Esophagus squamous epithelium (tissue), 5 donors: ENCODE measurements at regions not wholly inside any gene's neighbourhood (a gene's known extent, or its start where the extent isn't known, plus 50 kb on each side); places are given as distances from the start of the nearest gene placed in this dataset.

Experiments used
- DNase-seq: peaks from one replicate; lab custom pipeline; 2025; lab: John Stamatoyannopoulos, UW
- H3K27ac ChIP-seq, 4 donors: fragments of 200-600 bp; sonication (generic); one replicate each; pipeline ENCODE4 v1.5.1; 2016 to 2019; ENCODE audit warnings: mild to moderate bottlenecking in 1 of 4
- H3K27me3 ChIP-seq, 4 donors: fragments of 200-600 bp; sonication (generic); 1 replicate in 3 of 4; 2 replicates in 1 of 4; pipeline versions ENCODE4 v1.5.1 to v1.6.0; 2017 to 2021; ENCODE audit warnings: antibody characterized with exemption in 1 of 4
- H3K36me3 ChIP-seq, 3 donors: fragments of 200-600 bp; sonication (generic); one replicate each; pipeline ENCODE4 v1.5.1; 2016 to 2019
- H3K4me1 ChIP-seq, 3 donors: fragments of 200-600 bp; sonication (generic); one replicate each; pipeline ENCODE4 v1.5.1; 2017 to 2019
- H3K4me3 ChIP-seq, 4 donors: fragments of 200-600 bp; sonication (generic); 1 replicate in 3 of 4; 2 replicates in 1 of 4; pipeline ENCODE4 v1.5.1; 2016 to 2019; ENCODE audit warnings: mild to moderate bottlenecking in 2 of 4, moderate library complexity in 1 of 4
- H3K9me3 ChIP-seq, 3 donors: fragments of 200-600 bp; sonication (generic); one replicate each; pipeline ENCODE4 v1.5.1; 2016 to 2019
- CTCF ChIP-seq, 6 experiments: fragments of 450-650 bp in 4 of 6; fragments of 200-600 bp in 2 of 6; sonication (generic) in 2 of 6; IDR thresholded peaks; one replicate each; pipeline ENCODE4 v1.5.1; 2016 to 2019; ENCODE audit warnings: antibody characterized with exemption in 6 of 6, mild to moderate bottlenecking in 4 of 6, moderate library complexity in 4 of 6
- POLR2A ChIP-seq, 4 donors: fragments of 450-650 bp; IDR thresholded peaks; one replicate each; pipeline ENCODE4 v1.6.1; 2017; ENCODE audit warnings: antibody characterized with exemption in 4 of 4, mild to moderate bottlenecking in 4 of 4, moderate library complexity in 3 of 4
- WGBS, 2 donors: methylation state at CpG; one replicate each; pipeline ENCODE4 v1.1.5; 2018; 5-methylcytosine and 5-hydroxymethylcytosine counted together
- intact Hi-C: fragments of 100-400 bp; cut with DNase I; formaldehyde crosslinking; loops from one replicate; pipeline ENCODE4 v1.15.0; 2022
- donor health status: DM: yes; HTN: yes; CAD: no.

GRCh38 chr18:72233106-72233505, 311.0 kb downstream of the CBLN2 start:
- Histone ChIP-seq H3K27me3 (no peaks in the 10 kb centered on the region), H3K36me3 (no peaks in the 10 kb centered on the region), H3K4me3 (no peak overlapping the region), H3K4me1 (no peaks in the 10 kb centered on the region), H3K9me3 (no peaks in the 10 kb centered on the region), H3K27ac (no peak overlapping the region)
- intact Hi-C loops = no loop called here
- 37 to 43% methylated on average over 4 of the region's 4 CpGs for WGBS, 2 donors
- TF ChIP-seq CTCF (IDR thresholded peaks at IDR 0.05) (no peak), POLR2A (IDR thresholded peaks at IDR 0.05) (no peak)
- DNase-seq = no peak

GRCh38 chr18:72232644-72233043, 311.5 kb downstream of the CBLN2 start:
- Histone ChIP-seq H3K27ac (no peak overlapping the region), H3K36me3 (no peaks in the 10 kb centered on the region), H3K4me3 (no peak overlapping the region), H3K27me3 (no peaks in the 10 kb centered on the region), H3K9me3 (no peaks in the 10 kb centered on the region), H3K4me1 (no peaks in the 10 kb centered on the region)
- DNase-seq = no peak
- intact Hi-C loops = no loop called here
- 67 to 85% methylated on average over 2 to 3 of the region's 3 CpGs for WGBS, 2 donors
- TF ChIP-seq POLR2A (IDR thresholded peaks at IDR 0.05) = no peak

- no peaks in the 10 kb centered on the region for H3K36me3 ChIP-seq
- H3K27me3 ChIP-seq = no peaks in the 10 kb centered on the region
- intact Hi-C loops = no loop called here
- TF ChIP-seq POLR2A (IDR thresholded peaks at IDR 0.05) = no peak
- no peak for TF ChIP-seq CTCF (IDR thresholded peaks at IDR 0.05)
- WGBS, 2 donors = 46 to 56% methylated on average over 4 of the region's 4 CpGs
- no peak overlapping the region for H3K4me3 ChIP-seq
- no peaks in the 10 kb centered on the region for H3K9me3 ChIP-seq
- no peaks in the 10 kb centered on the region for H3K4me1 ChIP-seq
- no peak overlapping the region for H3K27ac ChIP-seq
- no peak for DNase-seq
Observed at GRCh38 chr18:72225958-72226357, 318.2 kb downstream of the CBLN2 start.

- 7 to 16% methylated on average over 1 of the region's 1 CpG for WGBS, 2 donors
- intact Hi-C loops = no loop called here
- TF ChIP-seq POLR2A (IDR thresholded peaks at IDR 0.05) (no peak), CTCF (IDR thresholded peaks at IDR 0.05) (no peak)
- Histone ChIP-seq H3K27me3 (no peaks in the 10 kb centered on the region), H3K27ac (no peak overlapping the region), H3K9me3 (no peaks in the 10 kb centered on the region), H3K4me1 (no peaks in the 10 kb centered on the region), H3K36me3 (no peaks in the 10 kb centered on the region), H3K4me3 (no peak overlapping the region)
- no peak for DNase-seq
Observed at GRCh38 chr18:72223733-72224132, 320.4 kb downstream of the CBLN2 start.

- DNase-seq = no peak
- 89 to 92% methylated on average over 8 to 16 of the region's 60 CpGs for WGBS, 2 donors
Observed at GRCh38 chr18:72208920-72209676, 335.0 kb downstream of the CBLN2 start.

More at GRCh38 chr18:72208920-72209676, 335.0 kb downstream of the CBLN2 start:
- H3K9me3 ChIP-seq = peaks cover 0 to 13% (median 0%) of the 10 kb centered on the region in 3 donors
- TF ChIP-seq POLR2A (IDR thresholded peaks at IDR 0.05) (no peak), CTCF (IDR thresholded peaks at IDR 0.05) (no peak)
- H3K27ac ChIP-seq = no peak overlapping the region
- H3K4me3 ChIP-seq = no peak overlapping the region
- no peaks in the 10 kb centered on the region for H3K4me1 ChIP-seq
- no peaks in the 10 kb centered on the region for H3K36me3 ChIP-seq
- intact Hi-C loops = no loop called here
- no peaks in the 10 kb centered on the region for H3K27me3 ChIP-seq
